Peyer's patch (tissue), 4 donors: ENCODE measurements at regions not wholly inside any gene's neighbourhood (a gene's known extent, or its start where the extent isn't known, plus 50 kb on each side); places are given as distances from the start of the nearest gene placed in this dataset.

Experiments
- POLR2A ChIP-seq, 2 donors: fragments of 450-650 bp; IDR thresholded peaks; one replicate each; pipeline ENCODE4 v1.5.1; 2017; ENCODE audit warnings: antibody characterized with exemption in 2 of 2, mild to moderate bottlenecking in 2 of 2, moderate library complexity in 2 of 2
- TF ChIP-seq, protein P1 (sequence below), 6 experiments: fragments of 450-650 bp in 4 of 6; fragments of 200-600 bp in 2 of 6; sonication (generic) in 1 of 6; IDR thresholded peaks; one replicate each; pipeline ENCODE4 v1.5.1; 2017 to 2019; ENCODE audit warnings: antibody characterized with exemption in 6 of 6, mild to moderate bottlenecking in 3 of 6, moderate library complexity in 1 of 6

GRCh38 chr10:58932577-58933314 is 243.7 kb upstream of the PHYHIPL start:
- no peak for TF ChIP-seq POLR2A (IDR thresholded peaks at IDR 0.05)
- TF ChIP-seq, protein P1, sequence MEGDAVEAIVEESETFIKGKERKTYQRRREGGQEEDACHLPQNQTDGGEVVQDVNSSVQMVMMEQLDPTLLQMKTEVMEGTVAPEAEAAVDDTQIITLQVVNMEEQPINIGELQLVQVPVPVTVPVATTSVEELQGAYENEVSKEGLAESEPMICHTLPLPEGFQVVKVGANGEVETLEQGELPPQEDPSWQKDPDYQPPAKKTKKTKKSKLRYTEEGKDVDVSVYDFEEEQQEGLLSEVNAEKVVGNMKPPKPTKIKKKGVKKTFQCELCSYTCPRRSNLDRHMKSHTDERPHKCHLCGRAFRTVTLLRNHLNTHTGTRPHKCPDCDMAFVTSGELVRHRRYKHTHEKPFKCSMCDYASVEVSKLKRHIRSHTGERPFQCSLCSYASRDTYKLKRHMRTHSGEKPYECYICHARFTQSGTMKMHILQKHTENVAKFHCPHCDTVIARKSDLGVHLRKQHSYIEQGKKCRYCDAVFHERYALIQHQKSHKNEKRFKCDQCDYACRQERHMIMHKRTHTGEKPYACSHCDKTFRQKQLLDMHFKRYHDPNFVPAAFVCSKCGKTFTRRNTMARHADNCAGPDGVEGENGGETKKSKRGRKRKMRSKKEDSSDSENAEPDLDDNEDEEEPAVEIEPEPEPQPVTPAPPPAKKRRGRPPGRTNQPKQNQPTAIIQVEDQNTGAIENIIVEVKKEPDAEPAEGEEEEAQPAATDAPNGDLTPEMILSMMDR (IDR thresholded peaks at IDR 0.05), result no peak
